Upper lobe of left lung (tissue), 4 donors: ENCODE measurements at regions not wholly inside any gene's neighbourhood (a gene's known extent, or its start where the extent isn't known, plus 50 kb on each side); places are given as distances from the start of the nearest gene placed in this dataset.

ENCODE experiments used
- EP300 ChIP-seq, 4 donors: sonication (generic); formaldehyde crosslinking; IDR thresholded peaks; one replicate each; pipeline ENCODE4 v1.5.1; 2017; ENCODE audit warnings: antibody characterized with exemption in 4 of 4, control low read depth in 2 of 4
- POLR2AphosphoS5 ChIP-seq, 2 donors: sonication (generic); formaldehyde crosslinking; IDR thresholded peaks; one replicate each; pipeline ENCODE4 v1.5.1; 2017; ENCODE audit warnings: antibody characterized with exemption in 2 of 2

GRCh38 chr20:11469795-11470435 lies 447.8 kb upstream of the BTBD3 start:
- no peak for TF ChIP-seq EP300 (IDR thresholded peaks at IDR 0.05)
- no peak for TF ChIP-seq POLR2AphosphoS5 (IDR thresholded peaks at IDR 0.05)
